ENCODE measurements at regions not wholly inside any gene's neighbourhood (a gene's known extent, or its start where the extent isn't known, plus 50 kb on each side); places are given as distances from the start of the nearest gene placed in this dataset.

GRCh38 chr15:95923792-95924191 lies 406.7 kb upstream of the NR2F2 start:
- H3K27me3 Mint-ChIP-seq (ENCODE audit: insufficient read depth, low read depth, poor library complexity): peaks cover 10% of the 10 kb centered on the region
- Histone ChIP-seq H2AFZ (no peak overlapping the region), H3F3A (replicated peaks; ENCODE audit: low read depth) (no peaks in the 10 kb centered on the region), H3K4me2 (no peak overlapping the region), H3K27ac (ENCODE audit: low read depth) (no peak overlapping the region), H3K27me3 (ENCODE audit: insufficient read depth) (no peaks in the 10 kb centered on the region), H3K79me2 (replicated peaks; ENCODE audit: insufficient read depth) (no peaks in the 10 kb centered on the region), H4K20me1 (replicated peaks; ENCODE audit: insufficient read depth) (no peaks in the 10 kb centered on the region), H3K36me3 (ENCODE audit: insufficient read depth) (no peaks in the 10 kb centered on the region), H3K4me3 (no peak overlapping the region), H3K9me2 (ENCODE audit: insufficient read depth) (no peaks in the 10 kb centered on the region), H3K4me1 (ENCODE audit: insufficient read depth) (no peaks in the 10 kb centered on the region)
- TF ChIP-seq ZNF114 (CRISPR knock-in tag; IDR thresholded peaks at IDR 0.05) (no peak), ZNF331 (CRISPR knock-in tag; IDR thresholded peaks at IDR 0.05; ENCODE audit: low read depth) (no peak), JUNB (IDR thresholded peaks at IDR 0.05; ENCODE audit: unreplicated experiment) (no peak), ETS1 (IDR thresholded peaks at IDR 0.05) (no peak), NANOG (IDR thresholded peaks at IDR 0.05; ENCODE audit: borderline replicate concordance) (no peak), EZH2 (IDR thresholded peaks at IDR 0.05; ENCODE audit: low read depth, unreplicated experiment) (no peak), STAT1 (IDR thresholded peaks at IDR 0.05; ENCODE audit: unreplicated experiment) (no peak), CREB1 (CRISPR knock-in tag; IDR thresholded peaks at IDR 0.05; ENCODE audit: low read depth) (no peak), EZH2phosphoT487 (IDR thresholded peaks at IDR 0.05; ENCODE audit: unreplicated experiment) (no peak), POLR2AphosphoS5 (IDR thresholded peaks at IDR 0.05; ENCODE audit: low read depth) (no peak)
- TF ChIP-seq, protein P1, sequence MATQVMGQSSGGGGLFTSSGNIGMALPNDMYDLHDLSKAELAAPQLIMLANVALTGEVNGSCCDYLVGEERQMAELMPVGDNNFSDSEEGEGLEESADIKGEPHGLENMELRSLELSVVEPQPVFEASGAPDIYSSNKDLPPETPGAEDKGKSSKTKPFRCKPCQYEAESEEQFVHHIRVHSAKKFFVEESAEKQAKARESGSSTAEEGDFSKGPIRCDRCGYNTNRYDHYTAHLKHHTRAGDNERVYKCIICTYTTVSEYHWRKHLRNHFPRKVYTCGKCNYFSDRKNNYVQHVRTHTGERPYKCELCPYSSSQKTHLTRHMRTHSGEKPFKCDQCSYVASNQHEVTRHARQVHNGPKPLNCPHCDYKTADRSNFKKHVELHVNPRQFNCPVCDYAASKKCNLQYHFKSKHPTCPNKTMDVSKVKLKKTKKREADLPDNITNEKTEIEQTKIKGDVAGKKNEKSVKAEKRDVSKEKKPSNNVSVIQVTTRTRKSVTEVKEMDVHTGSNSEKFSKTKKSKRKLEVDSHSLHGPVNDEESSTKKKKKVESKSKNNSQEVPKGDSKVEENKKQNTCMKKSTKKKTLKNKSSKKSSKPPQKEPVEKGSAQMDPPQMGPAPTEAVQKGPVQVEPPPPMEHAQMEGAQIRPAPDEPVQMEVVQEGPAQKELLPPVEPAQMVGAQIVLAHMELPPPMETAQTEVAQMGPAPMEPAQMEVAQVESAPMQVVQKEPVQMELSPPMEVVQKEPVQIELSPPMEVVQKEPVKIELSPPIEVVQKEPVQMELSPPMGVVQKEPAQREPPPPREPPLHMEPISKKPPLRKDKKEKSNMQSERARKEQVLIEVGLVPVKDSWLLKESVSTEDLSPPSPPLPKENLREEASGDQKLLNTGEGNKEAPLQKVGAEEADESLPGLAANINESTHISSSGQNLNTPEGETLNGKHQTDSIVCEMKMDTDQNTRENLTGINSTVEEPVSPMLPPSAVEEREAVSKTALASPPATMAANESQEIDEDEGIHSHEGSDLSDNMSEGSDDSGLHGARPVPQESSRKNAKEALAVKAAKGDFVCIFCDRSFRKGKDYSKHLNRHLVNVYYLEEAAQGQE (IDR thresholded peaks at IDR 0.05; ENCODE audit: unreplicated experiment): no peak
- TF ChIP-seq, protein P2, sequence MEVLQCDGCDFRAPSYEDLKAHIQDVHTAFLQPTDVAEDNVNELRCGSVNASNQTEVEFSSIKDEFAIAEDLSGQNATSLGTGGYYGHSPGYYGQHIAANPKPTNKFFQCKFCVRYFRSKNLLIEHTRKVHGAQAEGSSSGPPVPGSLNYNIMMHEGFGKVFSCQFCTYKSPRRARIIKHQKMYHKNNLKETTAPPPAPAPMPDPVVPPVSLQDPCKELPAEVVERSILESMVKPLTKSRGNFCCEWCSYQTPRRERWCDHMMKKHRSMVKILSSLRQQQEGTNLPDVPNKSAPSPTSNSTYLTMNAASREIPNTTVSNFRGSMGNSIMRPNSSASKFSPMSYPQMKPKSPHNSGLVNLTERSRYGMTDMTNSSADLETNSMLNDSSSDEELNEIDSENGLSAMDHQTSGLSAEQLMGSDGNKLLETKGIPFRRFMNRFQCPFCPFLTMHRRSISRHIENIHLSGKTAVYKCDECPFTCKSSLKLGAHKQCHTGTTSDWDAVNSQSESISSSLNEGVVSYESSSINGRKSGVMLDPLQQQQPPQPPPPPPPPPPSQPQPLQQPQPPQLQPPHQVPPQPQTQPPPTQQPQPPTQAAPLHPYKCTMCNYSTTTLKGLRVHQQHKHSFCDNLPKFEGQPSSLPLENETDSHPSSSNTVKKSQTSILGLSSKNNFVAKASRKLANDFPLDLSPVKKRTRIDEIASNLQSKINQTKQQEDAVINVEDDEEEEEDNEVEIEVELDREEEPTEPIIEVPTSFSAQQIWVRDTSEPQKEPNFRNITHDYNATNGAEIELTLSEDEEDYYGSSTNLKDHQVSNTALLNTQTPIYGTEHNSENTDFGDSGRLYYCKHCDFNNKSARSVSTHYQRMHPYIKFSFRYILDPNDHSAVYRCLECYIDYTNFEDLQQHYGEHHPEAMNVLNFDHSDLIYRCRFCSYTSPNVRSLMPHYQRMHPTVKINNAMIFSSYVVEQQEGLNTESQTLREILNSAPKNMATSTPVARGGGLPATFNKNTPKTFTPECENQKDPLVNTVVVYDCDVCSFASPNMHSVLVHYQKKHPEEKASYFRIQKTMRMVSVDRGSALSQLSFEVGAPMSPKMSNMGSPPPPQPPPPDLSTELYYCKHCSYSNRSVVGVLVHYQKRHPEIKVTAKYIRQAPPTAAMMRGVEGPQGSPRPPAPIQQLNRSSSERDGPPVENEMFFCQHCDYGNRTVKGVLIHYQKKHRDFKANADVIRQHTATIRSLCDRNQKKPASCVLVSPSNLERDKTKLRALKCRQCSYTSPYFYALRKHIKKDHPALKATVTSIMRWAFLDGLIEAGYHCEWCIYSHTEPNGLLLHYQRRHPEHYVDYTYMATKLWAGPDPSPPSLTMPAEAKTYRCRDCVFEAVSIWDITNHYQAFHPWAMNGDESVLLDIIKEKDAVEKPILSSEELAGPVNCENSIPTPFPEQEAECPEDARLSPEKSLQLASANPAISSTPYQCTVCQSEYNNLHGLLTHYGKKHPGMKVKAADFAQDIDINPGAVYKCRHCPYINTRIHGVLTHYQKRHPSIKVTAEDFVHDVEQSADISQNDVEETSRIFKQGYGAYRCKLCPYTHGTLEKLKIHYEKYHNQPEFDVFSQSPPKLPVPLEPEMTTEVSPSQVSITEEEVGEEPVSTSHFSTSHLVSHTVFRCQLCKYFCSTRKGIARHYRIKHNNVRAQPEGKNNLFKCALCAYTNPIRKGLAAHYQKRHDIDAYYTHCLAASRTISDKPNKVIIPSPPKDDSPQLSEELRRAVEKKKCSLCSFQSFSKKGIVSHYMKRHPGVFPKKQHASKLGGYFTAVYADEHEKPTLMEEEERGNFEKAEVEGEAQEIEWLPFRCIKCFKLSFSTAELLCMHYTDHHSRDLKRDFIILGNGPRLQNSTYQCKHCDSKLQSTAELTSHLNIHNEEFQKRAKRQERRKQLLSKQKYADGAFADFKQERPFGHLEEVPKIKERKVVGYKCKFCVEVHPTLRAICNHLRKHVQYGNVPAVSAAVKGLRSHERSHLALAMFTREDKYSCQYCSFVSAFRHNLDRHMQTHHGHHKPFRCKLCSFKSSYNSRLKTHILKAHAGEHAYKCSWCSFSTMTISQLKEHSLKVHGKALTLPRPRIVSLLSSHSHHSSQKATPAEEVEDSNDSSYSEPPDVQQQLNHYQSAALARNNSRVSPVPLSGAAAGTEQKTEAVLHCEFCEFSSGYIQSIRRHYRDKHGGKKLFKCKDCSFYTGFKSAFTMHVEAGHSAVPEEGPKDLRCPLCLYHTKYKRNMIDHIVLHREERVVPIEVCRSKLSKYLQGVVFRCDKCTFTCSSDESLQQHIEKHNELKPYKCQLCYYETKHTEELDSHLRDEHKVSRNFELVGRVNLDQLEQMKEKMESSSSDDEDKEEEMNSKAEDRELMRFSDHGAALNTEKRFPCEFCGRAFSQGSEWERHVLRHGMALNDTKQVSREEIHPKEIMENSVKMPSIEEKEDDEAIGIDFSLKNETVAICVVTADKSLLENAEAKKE (CRISPR knock-in tag; IDR thresholded peaks at IDR 0.05): no peak
- TF ChIP-seq, protein P3, sequence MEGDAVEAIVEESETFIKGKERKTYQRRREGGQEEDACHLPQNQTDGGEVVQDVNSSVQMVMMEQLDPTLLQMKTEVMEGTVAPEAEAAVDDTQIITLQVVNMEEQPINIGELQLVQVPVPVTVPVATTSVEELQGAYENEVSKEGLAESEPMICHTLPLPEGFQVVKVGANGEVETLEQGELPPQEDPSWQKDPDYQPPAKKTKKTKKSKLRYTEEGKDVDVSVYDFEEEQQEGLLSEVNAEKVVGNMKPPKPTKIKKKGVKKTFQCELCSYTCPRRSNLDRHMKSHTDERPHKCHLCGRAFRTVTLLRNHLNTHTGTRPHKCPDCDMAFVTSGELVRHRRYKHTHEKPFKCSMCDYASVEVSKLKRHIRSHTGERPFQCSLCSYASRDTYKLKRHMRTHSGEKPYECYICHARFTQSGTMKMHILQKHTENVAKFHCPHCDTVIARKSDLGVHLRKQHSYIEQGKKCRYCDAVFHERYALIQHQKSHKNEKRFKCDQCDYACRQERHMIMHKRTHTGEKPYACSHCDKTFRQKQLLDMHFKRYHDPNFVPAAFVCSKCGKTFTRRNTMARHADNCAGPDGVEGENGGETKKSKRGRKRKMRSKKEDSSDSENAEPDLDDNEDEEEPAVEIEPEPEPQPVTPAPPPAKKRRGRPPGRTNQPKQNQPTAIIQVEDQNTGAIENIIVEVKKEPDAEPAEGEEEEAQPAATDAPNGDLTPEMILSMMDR (conservative IDR thresholded peaks at IDR 0.05; ENCODE audit: low read depth in 2 of 2): no peak
- no peaks in the 10 kb centered on the region for H3K9me3 Mint-ChIP-seq
- H3K4me1 Mint-ChIP-seq: no peaks in the 10 kb centered on the region; the same call in 2 of the 3 replicates
- H3K4me3 Mint-ChIP-seq: no peak overlapping the region
- no peak overlapping the region for H3K27ac Mint-ChIP-seq
- no peak for ATAC-seq
- no peak for DNase-seq (ENCODE audit: low spot score)
- H3K36me3 Mint-ChIP-seq (ENCODE audit: low read depth): no peaks in the 10 kb centered on the region
